Vagina (tissue), 2 donors: ENCODE measurements at regions not wholly inside any gene's neighbourhood (a gene's known extent, or its start where the extent isn't known, plus 50 kb on each side); places are given as distances from the start of the nearest gene placed in this dataset.

Experiments
- CTCF ChIP-seq, 3 experiments: fragments of 450-650 bp in 2 of 3; fragments of 200-600 bp in 1 of 3; sonication (generic) in 1 of 3; IDR thresholded peaks; one replicate each; pipeline ENCODE4 v1.5.1; 2017 to 2019; ENCODE audit warnings: antibody characterized with exemption in 3 of 3, mild to moderate bottlenecking in 2 of 3, moderate library complexity in 2 of 3
- POLR2A ChIP-seq, 2 donors: fragments of 450-650 bp; IDR thresholded peaks; one replicate each; pipeline ENCODE4 v1.6.1; 2017; ENCODE audit warnings: antibody characterized with exemption in 2 of 2, mild to moderate bottlenecking in 2 of 2, moderate library complexity in 2 of 2

GRCh38 chr20:10790013-10790412, 116.2 kb upstream of the JAG1 start:
- TF ChIP-seq CTCF (IDR thresholded peaks at IDR 0.05), result no peak
- TF ChIP-seq POLR2A (IDR thresholded peaks at IDR 0.05), result no peak
